ENCODE measurements at regions not wholly inside any gene's neighbourhood (a gene's known extent, or its start where the extent isn't known, plus 50 kb on each side); places are given as distances from the start of the nearest gene placed in this dataset.
A peak's percentile ranks its signal among the peaks of the same experiment; 100 is the strongest.

DNA sequence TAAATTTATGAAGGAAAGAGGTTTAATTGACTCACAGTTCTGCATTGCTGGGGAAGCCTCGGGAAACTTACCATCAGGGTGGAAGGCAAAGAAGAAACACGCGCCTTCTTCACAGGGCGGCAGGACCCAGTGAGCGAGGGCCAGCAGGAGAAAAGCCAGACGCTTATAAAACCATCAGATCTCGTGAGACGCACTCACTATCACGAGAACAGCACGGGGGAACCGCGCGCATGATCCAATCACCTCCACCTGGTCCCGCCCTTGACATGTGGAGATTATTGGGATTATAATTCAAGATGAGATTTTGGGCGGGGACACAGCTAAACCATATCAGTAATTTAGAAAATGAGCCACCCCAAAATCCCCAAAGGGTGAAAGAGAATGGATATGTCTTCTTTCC is 187.1 kb downstream of the RAP2A start:
- no peak overlapping the region for H3K4me3 ChIP-seq (ENCODE audit: low read depth, low read length)
- no peak for DNase-seq (ENCODE audit: low read depth)
- TF ChIP-seq, protein P1, sequence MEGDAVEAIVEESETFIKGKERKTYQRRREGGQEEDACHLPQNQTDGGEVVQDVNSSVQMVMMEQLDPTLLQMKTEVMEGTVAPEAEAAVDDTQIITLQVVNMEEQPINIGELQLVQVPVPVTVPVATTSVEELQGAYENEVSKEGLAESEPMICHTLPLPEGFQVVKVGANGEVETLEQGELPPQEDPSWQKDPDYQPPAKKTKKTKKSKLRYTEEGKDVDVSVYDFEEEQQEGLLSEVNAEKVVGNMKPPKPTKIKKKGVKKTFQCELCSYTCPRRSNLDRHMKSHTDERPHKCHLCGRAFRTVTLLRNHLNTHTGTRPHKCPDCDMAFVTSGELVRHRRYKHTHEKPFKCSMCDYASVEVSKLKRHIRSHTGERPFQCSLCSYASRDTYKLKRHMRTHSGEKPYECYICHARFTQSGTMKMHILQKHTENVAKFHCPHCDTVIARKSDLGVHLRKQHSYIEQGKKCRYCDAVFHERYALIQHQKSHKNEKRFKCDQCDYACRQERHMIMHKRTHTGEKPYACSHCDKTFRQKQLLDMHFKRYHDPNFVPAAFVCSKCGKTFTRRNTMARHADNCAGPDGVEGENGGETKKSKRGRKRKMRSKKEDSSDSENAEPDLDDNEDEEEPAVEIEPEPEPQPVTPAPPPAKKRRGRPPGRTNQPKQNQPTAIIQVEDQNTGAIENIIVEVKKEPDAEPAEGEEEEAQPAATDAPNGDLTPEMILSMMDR (IDR thresholded peaks at IDR 0.05; ENCODE audit: insufficient read depth, low read depth, low read length, missing control alignments): no peak

DNA sequence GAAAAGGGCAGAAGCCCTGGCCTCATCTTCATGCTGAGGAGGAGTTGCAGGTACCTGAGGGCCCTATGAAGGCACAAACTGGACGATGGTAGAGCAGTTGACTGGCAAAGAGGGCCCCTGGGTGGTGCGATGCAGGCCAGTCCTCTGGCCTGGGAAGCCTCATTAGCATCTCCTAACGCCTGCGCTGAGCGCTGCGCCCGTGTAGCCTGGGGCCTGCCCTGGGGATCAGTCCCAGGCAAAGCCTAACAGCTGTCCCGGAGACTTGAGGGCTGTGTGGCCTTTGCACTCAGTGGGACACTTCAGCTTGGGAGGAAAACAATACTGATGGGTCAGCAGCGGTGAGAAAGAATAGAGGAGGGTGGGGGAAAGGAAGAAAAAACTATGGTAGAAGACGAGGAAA is 187.7 kb downstream of the RAP2A start:
- no peak overlapping the region for H3K4me3 ChIP-seq (ENCODE audit: low read depth, low read length)
- DNase-seq (ENCODE audit: low read depth): no peak
- TF ChIP-seq, protein P1 (IDR thresholded peaks at IDR 0.05; ENCODE audit: insufficient read depth, low read depth, low read length, missing control alignments): no peak

DNA sequence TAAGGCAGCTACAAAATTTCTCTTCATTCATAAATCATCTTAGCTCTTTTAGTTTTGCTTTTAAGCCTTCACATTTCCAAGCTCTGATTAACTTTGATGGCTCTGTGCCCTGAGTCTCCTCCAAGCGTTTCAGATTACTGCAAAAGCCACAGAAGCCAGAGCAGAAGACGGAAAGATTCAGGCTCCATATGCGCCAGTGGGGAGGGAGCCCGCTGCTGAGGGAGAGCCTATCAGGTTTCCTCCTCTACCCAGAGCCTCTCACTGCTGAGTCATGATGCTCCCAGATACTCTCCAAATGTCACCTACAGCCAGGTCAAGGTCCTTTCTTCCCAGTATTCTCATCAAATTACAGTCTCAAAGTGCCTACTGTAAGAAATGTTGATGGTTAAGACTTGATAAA is 193.6 kb downstream of the RAP2A start:
- TF ChIP-seq, protein P1 (IDR thresholded peaks at IDR 0.05; ENCODE audit: insufficient read depth, low read depth, low read length, missing control alignments): no peak
- no peak for DNase-seq (ENCODE audit: low read depth)
- H3K4me3 ChIP-seq (ENCODE audit: low read depth, low read length): no peak overlapping the region

DNA sequence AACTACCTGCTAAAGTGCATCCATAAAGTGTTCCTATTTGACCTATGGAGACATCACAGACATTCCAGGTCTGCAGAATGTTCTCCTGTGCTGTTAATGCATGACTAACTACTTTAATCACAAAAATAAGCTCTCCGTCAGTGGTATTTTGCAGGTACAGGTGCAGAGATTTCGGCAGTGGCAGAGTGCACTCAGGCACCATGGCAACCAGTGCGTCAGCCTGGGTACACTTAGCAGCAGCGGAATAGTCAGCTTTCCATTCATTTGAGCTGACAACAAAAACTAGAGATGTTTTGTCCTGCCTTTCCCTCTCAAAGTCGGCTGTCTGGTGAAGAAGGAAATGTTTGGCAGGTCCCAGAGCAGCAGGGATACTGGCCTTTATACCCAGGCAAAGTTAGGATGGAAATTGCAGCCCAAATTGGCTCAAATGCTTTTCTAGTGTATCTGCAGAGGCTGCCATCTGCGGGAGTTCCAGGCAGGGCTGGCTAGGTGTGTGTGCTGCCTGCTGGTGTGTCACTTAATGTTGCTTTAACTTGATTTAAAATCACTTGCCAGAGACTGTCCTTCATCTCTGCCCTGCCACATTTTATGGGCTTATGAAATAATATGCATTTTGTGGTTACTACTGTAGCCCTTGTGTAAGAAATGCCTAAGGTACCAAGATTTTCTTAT is 195.8 kb downstream of the RAP2A start:
- H3K4me3 ChIP-seq (ENCODE audit: low read depth, low read length): no peak overlapping the region
- TF ChIP-seq, protein P1 (IDR thresholded peaks at IDR 0.05; ENCODE audit: insufficient read depth, low read depth, low read length, missing control alignments): no peak
- no peak for DNase-seq (ENCODE audit: low read depth)

DNA sequence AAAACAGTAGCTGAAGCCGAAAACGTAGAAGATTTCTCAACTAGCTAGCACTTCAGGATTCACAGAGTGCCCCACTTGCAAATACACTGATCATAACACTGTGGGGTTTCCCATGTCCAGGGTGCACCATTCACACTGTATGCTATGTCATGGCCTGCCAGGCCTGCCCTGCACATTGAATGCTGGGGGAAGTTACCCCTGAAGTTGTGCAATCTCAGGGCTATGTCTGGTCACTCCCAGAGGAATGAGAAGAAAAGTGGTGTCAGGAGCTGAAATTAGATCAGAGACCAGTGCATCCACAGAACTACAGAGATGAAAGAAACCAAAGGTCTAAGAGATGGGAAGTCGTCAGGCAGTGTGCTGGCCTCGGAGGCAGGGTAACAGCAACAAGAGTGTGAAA is 196.8 kb downstream of the RAP2A start:
- TF ChIP-seq, protein P1 (IDR thresholded peaks at IDR 0.05; ENCODE audit: insufficient read depth, low read depth, low read length, missing control alignments): no peak
- H3K4me3 ChIP-seq (ENCODE audit: low read depth, low read length): no peak overlapping the region
- no peak for DNase-seq (ENCODE audit: low read depth)

DNA sequence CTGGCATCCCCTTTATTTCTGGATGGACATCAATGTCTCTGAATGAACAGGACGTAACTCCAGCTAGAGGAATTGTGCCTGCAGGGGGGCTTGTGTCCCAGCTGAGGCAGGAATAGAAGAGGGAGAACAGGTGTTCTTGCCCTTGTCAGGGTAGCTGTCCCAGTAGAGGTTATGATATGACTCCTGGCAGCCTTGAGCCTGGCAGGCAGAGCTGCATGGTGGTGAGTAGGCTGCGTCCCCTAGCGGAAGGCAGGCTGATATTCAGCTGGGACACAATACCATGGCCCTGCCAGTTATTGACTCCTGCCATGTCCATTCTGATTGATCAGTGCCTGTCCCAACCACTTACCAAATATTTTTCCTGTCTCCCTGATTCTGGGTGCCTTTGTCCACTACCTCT is 197.2 kb downstream of the RAP2A start:
- TF ChIP-seq, protein P1 (IDR thresholded peaks at IDR 0.05; ENCODE audit: insufficient read depth, low read depth, low read length, missing control alignments): peak; percentile 47
- H3K4me3 ChIP-seq (ENCODE audit: low read depth, low read length): no peak overlapping the region
- DNase-seq (ENCODE audit: low read depth): peak; percentile 45

DNA sequence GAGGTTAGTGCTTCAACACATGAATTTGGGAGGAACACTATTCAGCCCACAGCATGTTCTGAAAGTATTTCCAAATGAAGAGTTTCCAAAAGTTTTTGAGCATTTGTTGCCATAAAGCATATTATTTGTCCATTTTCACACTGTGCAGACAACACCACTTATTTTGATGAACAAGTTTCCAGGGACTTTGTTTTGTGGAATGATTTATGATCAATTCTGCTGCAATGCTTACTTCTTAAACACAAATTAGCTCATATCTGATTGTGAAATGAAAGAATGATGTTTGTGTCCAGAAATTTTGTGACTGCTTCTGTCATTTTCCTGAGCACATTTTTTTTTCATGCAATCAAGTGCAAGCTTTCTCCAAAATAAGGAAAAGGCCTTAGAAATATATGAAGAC is 205.3 kb downstream of the RAP2A start:
- no peak for DNase-seq (ENCODE audit: low read depth)
- H3K4me3 ChIP-seq (ENCODE audit: low read depth, low read length): no peak overlapping the region
- TF ChIP-seq, protein P1 (IDR thresholded peaks at IDR 0.05; ENCODE audit: insufficient read depth, low read depth, low read length, missing control alignments): no peak
